GM23338 (cell line): ENCODE measurements at regions not wholly inside any gene's neighbourhood (a gene's known extent, or its start where the extent isn't known, plus 50 kb on each side); places are given as distances from the start of the nearest gene placed in this dataset.

Source experiments
- CREB1 ChIP-seq: fragments of 250-450 bp; sonication (Bioruptor Pico); IDR thresholded peaks from 2 replicates; pipeline ENCODE4 v1.5.0; 2020; ENCODE audit warnings: low read depth, mild to moderate bottlenecking, moderate library complexity
- EZH2 ChIP-seq: fragments of 200-600 bp; sonication (generic); IDR thresholded peaks from one replicate; pipeline ENCODE4 v1.8.0; 2017; ENCODE audit warnings: antibody characterized with exemption, mild to moderate bottlenecking, low read depth; ENCODE audit not compliant: unreplicated experiment
- EZH2phosphoT487 ChIP-seq: fragments of 200-600 bp; sonication (generic); IDR thresholded peaks from one replicate; pipeline ENCODE4 v1.8.1; 2018; ENCODE audit warnings: antibody characterized with exemption; ENCODE audit not compliant: unreplicated experiment
- JUNB ChIP-seq: IDR thresholded peaks from one replicate; pipeline ENCODE4 v1.6.1; 2016; ENCODE audit warnings: antibody characterized with exemption; ENCODE audit not compliant: unreplicated experiment
- POLR2AphosphoS5 ChIP-seq: IDR thresholded peaks from 2 replicates; pipeline ENCODE4 v1.6.1; 2016; ENCODE audit warnings: antibody characterized with exemption, low read depth
- STAT1 ChIP-seq: IDR thresholded peaks from one replicate; pipeline ENCODE4 v1.6.1; 2016; ENCODE audit warnings: antibody characterized with exemption; ENCODE audit not compliant: unreplicated experiment
- ZNF114 ChIP-seq: fragments of 250-450 bp; sonication (Bioruptor Pico); IDR thresholded peaks from 2 replicates; pipeline ENCODE4 v1.5.0; 2020; ENCODE audit warnings: mild to moderate bottlenecking, moderate library complexity
- TF ChIP-seq, protein P1 (sequence below), 2 experiments: fragments of 200-600 bp in 1 of 2; sonication (generic) in 1 of 2; conservative IDR thresholded peaks; 2 replicates each; pipeline versions ENCODE4 v1.5.1 to v1.6.1; 2016 to 2017; ENCODE audit warnings: antibody characterized with exemption in 2 of 2, low read depth in 2 of 2, mild to moderate bottlenecking in 2 of 2, moderate library complexity in 1 of 2
- TF ChIP-seq, protein P2 (sequence below): IDR thresholded peaks from one replicate; pipeline ENCODE4 v1.6.1; 2018; ENCODE audit warnings: antibody characterized with exemption; ENCODE audit not compliant: unreplicated experiment

DNA sequence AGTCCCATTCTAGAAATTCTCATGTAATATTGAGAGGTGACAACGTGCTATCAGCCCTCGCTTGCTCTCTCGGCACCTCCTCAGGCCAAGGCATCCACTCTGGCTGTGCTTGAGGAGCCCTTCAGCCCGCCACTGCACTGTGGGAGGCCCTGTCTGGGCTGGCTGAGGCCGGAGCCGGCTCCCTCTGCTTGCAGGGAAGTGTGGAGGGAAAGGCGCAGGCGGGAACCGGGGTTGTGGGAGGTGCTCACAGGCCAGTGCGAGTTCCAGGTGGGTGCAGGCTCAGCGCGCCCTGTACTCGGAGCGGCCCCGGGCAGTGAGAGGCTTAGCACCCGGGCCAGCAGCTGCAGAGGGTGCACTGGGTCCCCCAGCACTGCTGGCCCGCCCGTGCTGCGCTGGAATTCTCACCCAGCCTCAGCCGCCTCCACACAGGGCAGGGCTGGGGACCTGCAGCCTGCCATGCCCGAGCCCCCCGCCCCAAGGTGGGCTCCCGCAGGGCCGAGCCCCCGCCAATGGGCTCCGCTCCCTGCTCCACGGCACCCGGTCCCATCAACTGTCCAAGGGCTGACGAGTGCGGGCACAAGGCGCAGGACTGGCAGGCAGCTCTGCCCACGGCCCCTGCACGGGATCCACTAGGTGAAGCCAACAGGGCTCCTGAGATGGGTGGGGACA lies 1680.6 kb upstream of the LRRTM1 start:
- TF ChIP-seq, protein P1, sequence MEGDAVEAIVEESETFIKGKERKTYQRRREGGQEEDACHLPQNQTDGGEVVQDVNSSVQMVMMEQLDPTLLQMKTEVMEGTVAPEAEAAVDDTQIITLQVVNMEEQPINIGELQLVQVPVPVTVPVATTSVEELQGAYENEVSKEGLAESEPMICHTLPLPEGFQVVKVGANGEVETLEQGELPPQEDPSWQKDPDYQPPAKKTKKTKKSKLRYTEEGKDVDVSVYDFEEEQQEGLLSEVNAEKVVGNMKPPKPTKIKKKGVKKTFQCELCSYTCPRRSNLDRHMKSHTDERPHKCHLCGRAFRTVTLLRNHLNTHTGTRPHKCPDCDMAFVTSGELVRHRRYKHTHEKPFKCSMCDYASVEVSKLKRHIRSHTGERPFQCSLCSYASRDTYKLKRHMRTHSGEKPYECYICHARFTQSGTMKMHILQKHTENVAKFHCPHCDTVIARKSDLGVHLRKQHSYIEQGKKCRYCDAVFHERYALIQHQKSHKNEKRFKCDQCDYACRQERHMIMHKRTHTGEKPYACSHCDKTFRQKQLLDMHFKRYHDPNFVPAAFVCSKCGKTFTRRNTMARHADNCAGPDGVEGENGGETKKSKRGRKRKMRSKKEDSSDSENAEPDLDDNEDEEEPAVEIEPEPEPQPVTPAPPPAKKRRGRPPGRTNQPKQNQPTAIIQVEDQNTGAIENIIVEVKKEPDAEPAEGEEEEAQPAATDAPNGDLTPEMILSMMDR (conservative IDR thresholded peaks at IDR 0.05; ENCODE audit: low read depth in 2 of 2), result no peak
- TF ChIP-seq POLR2AphosphoS5 (no peak), CREB1 (CRISPR knock-in tag) (no peak), EZH2 (no peak), JUNB (no peak), ZNF114 (CRISPR knock-in tag) (no peak), EZH2phosphoT487 (no peak), STAT1 (no peak)
- TF ChIP-seq, protein P2, sequence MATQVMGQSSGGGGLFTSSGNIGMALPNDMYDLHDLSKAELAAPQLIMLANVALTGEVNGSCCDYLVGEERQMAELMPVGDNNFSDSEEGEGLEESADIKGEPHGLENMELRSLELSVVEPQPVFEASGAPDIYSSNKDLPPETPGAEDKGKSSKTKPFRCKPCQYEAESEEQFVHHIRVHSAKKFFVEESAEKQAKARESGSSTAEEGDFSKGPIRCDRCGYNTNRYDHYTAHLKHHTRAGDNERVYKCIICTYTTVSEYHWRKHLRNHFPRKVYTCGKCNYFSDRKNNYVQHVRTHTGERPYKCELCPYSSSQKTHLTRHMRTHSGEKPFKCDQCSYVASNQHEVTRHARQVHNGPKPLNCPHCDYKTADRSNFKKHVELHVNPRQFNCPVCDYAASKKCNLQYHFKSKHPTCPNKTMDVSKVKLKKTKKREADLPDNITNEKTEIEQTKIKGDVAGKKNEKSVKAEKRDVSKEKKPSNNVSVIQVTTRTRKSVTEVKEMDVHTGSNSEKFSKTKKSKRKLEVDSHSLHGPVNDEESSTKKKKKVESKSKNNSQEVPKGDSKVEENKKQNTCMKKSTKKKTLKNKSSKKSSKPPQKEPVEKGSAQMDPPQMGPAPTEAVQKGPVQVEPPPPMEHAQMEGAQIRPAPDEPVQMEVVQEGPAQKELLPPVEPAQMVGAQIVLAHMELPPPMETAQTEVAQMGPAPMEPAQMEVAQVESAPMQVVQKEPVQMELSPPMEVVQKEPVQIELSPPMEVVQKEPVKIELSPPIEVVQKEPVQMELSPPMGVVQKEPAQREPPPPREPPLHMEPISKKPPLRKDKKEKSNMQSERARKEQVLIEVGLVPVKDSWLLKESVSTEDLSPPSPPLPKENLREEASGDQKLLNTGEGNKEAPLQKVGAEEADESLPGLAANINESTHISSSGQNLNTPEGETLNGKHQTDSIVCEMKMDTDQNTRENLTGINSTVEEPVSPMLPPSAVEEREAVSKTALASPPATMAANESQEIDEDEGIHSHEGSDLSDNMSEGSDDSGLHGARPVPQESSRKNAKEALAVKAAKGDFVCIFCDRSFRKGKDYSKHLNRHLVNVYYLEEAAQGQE, result no peak
